ENCODE measurements at regions not wholly inside any gene's neighbourhood (a gene's known extent, or its start where the extent isn't known, plus 50 kb on each side); places are given as distances from the start of the nearest gene placed in this dataset.
"Not testable (repeated sequence)": the region's sequence is repeated elsewhere in the genome, so short reads cannot be mapped to it uniquely, and the experiment has no call there.

- TF ChIP-seq, protein P1, sequence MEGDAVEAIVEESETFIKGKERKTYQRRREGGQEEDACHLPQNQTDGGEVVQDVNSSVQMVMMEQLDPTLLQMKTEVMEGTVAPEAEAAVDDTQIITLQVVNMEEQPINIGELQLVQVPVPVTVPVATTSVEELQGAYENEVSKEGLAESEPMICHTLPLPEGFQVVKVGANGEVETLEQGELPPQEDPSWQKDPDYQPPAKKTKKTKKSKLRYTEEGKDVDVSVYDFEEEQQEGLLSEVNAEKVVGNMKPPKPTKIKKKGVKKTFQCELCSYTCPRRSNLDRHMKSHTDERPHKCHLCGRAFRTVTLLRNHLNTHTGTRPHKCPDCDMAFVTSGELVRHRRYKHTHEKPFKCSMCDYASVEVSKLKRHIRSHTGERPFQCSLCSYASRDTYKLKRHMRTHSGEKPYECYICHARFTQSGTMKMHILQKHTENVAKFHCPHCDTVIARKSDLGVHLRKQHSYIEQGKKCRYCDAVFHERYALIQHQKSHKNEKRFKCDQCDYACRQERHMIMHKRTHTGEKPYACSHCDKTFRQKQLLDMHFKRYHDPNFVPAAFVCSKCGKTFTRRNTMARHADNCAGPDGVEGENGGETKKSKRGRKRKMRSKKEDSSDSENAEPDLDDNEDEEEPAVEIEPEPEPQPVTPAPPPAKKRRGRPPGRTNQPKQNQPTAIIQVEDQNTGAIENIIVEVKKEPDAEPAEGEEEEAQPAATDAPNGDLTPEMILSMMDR (conservative IDR thresholded peaks at IDR 0.05; ENCODE audit: low read length): not testable (repeated sequence)
- TF ChIP-seq EZH2phosphoT487 (IDR thresholded peaks at IDR 0.05; ENCODE audit: borderline replicate concordance): not testable (repeated sequence)
These were observed 94.9 kb downstream of the CRLF3 start for GRCh38 chr17:30729471-30730170.

Measured in Loucy (cell line).